SK-N-SH (cell line): ENCODE measurements at regions not wholly inside any gene's neighbourhood (a gene's known extent, or its start where the extent isn't known, plus 50 kb on each side); places are given as distances from the start of the nearest gene placed in this dataset.

Experiments
- CTCF ChIA-PET: fragments of 300-600, 350-600 bp; formaldehyde crosslinking; extraction: SDS; loops from one replicate; lab custom pipeline; 2021; lab: Yijun Ruan, JAX
- POLR2A ChIA-PET: fragments of 350-600 bp; sonication (Branson Sonifier 250); formaldehyde crosslinking; extraction: SDS; loops from one replicate; lab custom pipeline; 2020; ENCODE audit warnings: antibody characterized with exemption, inconsistent platforms; lab: Yijun Ruan, JAX
- DNase-seq: peaks from one replicate; pipeline ENCODE4 v3.0.0; 2012
- H2AFZ ChIP-seq: fragments of 200-600 bp; sonication (generic); 2 replicates; pipeline ENCODE4 v1.8.1; 2016; ENCODE audit warnings: antibody characterized with exemption, mild to moderate bottlenecking, low read depth
- H3F3A ChIP-seq: fragments of 200-600 bp; sonication (generic); replicated peaks from 2 replicates; pipeline ENCODE3; 2016; ENCODE audit warnings: antibody characterized with exemption, mild to moderate bottlenecking; ENCODE audit not compliant: insufficient read depth
- H3K27ac ChIP-seq, 2 experiments: fragments of 200-500 bp in 1 of 2; fragments of 200-600 bp in 1 of 2; sonication (Bioruptor generic) in 1 of 2; sonication (generic), shearing (Covaris generic) in 1 of 2; 2 replicates each; pipeline versions ENCODE4 v1.5.1 to v1.6.1; 2014 to 2016; ENCODE audit warnings: low read depth in 2 of 2, inconsistent platforms in 1 of 2, low read length in 1 of 2, mild to moderate bottlenecking in 1 of 2, mixed read lengths in 1 of 2
- H3K27me3 ChIP-seq: fragments of 200-600 bp; sonication (generic), shearing (Covaris generic); 2 replicates; pipeline ENCODE4 v1.6.1; 2016; ENCODE audit warnings: mixed run types; ENCODE audit not compliant: insufficient read depth
- H3K36me3 ChIP-seq, 2 experiments: fragments of 200-500 bp in 1 of 2; fragments of 200-600 bp in 1 of 2; sonication (Bioruptor generic) in 1 of 2; sonication (generic) in 1 of 2; replicated peaks in 1 of 2; 2 replicates each; pipeline versions ENCODE3 to v1.5.1; 2014 to 2016; ENCODE audit warnings: low read length in 1 of 2, mild to moderate bottlenecking in 1 of 2; ENCODE audit not compliant: insufficient read depth in 2 of 2, control insufficient read depth in 1 of 2
- H3K4me1 ChIP-seq, 2 experiments: fragments of 200-500 bp in 1 of 2; fragments of 200-600 bp in 1 of 2; sonication (Bioruptor generic) in 1 of 2; sonication (generic), shearing (Covaris generic) in 1 of 2; 2 replicates each; pipeline versions ENCODE4 v1.5.1 to v1.6.1; 2014 to 2016; ENCODE audit warnings: low read depth in 1 of 2, low read length in 1 of 2, mixed run types in 1 of 2; ENCODE audit not compliant: insufficient read depth in 2 of 2, control insufficient read depth in 1 of 2
- H3K4me2 ChIP-seq: fragments of 200-600 bp; sonication (generic), shearing (Covaris generic); 2 replicates; pipeline ENCODE4 v1.6.1; 2017; ENCODE audit warnings: mixed run types
- H3K4me3 ChIP-seq, 2 experiments: fragments of 200-500 bp in 1 of 2; fragments of 200-600 bp in 1 of 2; sonication (Bioruptor generic) in 1 of 2; sonication (generic), shearing (Covaris generic) in 1 of 2; 2 replicates each; pipeline versions ENCODE4 v1.5.1 to v1.8.1; 2014 to 2016; ENCODE audit warnings: low read depth in 2 of 2, inconsistent platforms in 1 of 2, low read length in 1 of 2, mild to moderate bottlenecking in 1 of 2, mixed read lengths in 1 of 2, moderate library complexity in 1 of 2
- H3K79me2 ChIP-seq: fragments of 200-600 bp; sonication (generic); 2 replicates; pipeline ENCODE4 v1.8.1; 2017; ENCODE audit warnings: mild to moderate bottlenecking; ENCODE audit not compliant: insufficient read depth
- H3K9ac ChIP-seq: fragments of 200-600 bp; sonication (generic); 2 replicates; pipeline ENCODE4 v1.6.1; 2017; ENCODE audit warnings: mixed run types
- H3K9me2 ChIP-seq: fragments of 200-600 bp; sonication (generic); 2 replicates; pipeline ENCODE4 v1.6.1; 2017; ENCODE audit warnings: mixed run types
- H3K9me3 ChIP-seq: fragments of 200-600 bp; sonication (generic); 2 replicates; pipeline ENCODE4 v1.6.1; 2017; ENCODE audit warnings: mixed run types, mild to moderate bottlenecking, moderate library complexity
- H4K20me1 ChIP-seq: fragments of 200-600 bp; sonication (generic); 2 replicates; pipeline ENCODE4 v1.6.1; 2017; ENCODE audit warnings: mild to moderate bottlenecking, mixed run types; ENCODE audit not compliant: insufficient read depth
- EP300 ChIP-seq, 2 experiments: IDR thresholded peaks; 2 replicates each; pipeline versions ENCODE4 v1.4.0 to v1.6.1; 2012; ENCODE audit warnings: borderline replicate concordance in 1 of 2, low read depth in 1 of 2, low read length in 1 of 2
- JUND ChIP-seq: IDR thresholded peaks from 2 replicates; pipeline ENCODE4 v1.4.0; 2012
- MXI1 ChIP-seq: IDR thresholded peaks from 2 replicates; pipeline ENCODE4 v1.6.1; 2012; ENCODE audit warnings: mild to moderate bottlenecking, low read depth, low read length, improper control_type of control experiment
- NFIC ChIP-seq: IDR thresholded peaks from 2 replicates; pipeline ENCODE4 v1.4.0; 2012; ENCODE audit warnings: borderline replicate concordance
- NRF1 ChIP-seq: IDR thresholded peaks from 2 replicates; pipeline ENCODE4 v1.6.1; 2012; ENCODE audit warnings: low read depth, mild to moderate bottlenecking, low read length
- RAD21 ChIP-seq: IDR thresholded peaks from 2 replicates; pipeline ENCODE4 v1.6.1; 2012; ENCODE audit warnings: mild to moderate bottlenecking, low read length
- SIN3A ChIP-seq: IDR thresholded peaks from 2 replicates; pipeline ENCODE4 v1.6.1; 2012; ENCODE audit warnings: low read depth, mild to moderate bottlenecking, low read length, moderate library complexity, borderline replicate concordance
- SMC3 ChIP-seq: IDR thresholded peaks from 2 replicates; pipeline ENCODE4 v1.6.1; 2012; ENCODE audit warnings: low read depth, low read length, improper control_type of control experiment
- TCF12 ChIP-seq: IDR thresholded peaks from 2 replicates; pipeline ENCODE4 v1.4.0; 2012
- WGBS: methylation state at CpG from one replicate; pipeline ENCODE4 v1.1.6; 2017; ENCODE audit warnings: low lambda C conversion rate; 5-methylcytosine and 5-hydroxymethylcytosine counted together
- TF ChIP-seq, protein P1 (sequence below): IDR thresholded peaks from 2 replicates; pipeline ENCODE4 v1.4.0; 2012; ENCODE audit warnings: low read depth, borderline replicate concordance
- TF ChIP-seq, protein P2 (sequence below): fragments of 150-350 bp; IDR thresholded peaks from 2 replicates; pipeline ENCODE4 v1.6.1; 2017; ENCODE audit warnings: antibody characterized with exemption, low read length, low read depth, borderline replicate concordance

DNA sequence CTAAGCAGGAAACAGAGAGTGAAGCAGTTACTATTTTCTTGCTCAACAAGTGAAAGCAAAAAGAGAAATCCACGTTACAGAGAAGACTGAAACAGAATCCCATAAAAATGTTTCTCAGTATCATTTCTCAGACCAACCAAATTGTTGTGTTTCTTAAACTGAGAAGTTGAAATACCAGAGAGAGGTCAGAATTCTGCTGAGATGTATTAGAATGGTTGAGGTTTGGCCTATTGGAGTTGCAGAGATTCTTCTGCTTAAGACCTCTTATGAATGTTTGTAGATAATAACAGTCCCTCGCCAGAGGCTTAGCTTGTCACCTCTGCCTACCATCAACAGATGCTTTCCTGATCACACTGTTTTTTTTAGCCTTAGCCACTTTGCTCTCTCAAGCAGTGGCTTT, 481.4 kb downstream of the TRIML1 start:
- Histone ChIP-seq H3K36me3 (no peaks in the 10 kb centered on the region), H3K9me3 (no peaks in the 10 kb centered on the region), H3K9ac (no peak overlapping the region), H3K27me3 (no peaks in the 10 kb centered on the region), H4K20me1 (no peaks in the 10 kb centered on the region), H3K4me3 (no peak overlapping the region), H3F3A (no peaks in the 10 kb centered on the region), H3K9me2 (0 out of 2 replicates have a peak, but pooled peaks cover 4% of the 10 kb centered on the region), H3K4me1 (no peaks in the 10 kb centered on the region), H3K4me2 (no peak overlapping the region), H3K79me2 (no peaks in the 10 kb centered on the region), H3K27ac (no peak overlapping the region), H2AFZ (no peak overlapping the region)
- ChIA-PET POLR2A (no interaction called here), CTCF (no interaction called here)
- TF ChIP-seq TCF12 (no peak), SMC3 (no peak), JUND (no peak)
- DNase-seq, result no peak
- WGBS, result 37% methylated on average over 2 of the region's 2 CpGs

DNA sequence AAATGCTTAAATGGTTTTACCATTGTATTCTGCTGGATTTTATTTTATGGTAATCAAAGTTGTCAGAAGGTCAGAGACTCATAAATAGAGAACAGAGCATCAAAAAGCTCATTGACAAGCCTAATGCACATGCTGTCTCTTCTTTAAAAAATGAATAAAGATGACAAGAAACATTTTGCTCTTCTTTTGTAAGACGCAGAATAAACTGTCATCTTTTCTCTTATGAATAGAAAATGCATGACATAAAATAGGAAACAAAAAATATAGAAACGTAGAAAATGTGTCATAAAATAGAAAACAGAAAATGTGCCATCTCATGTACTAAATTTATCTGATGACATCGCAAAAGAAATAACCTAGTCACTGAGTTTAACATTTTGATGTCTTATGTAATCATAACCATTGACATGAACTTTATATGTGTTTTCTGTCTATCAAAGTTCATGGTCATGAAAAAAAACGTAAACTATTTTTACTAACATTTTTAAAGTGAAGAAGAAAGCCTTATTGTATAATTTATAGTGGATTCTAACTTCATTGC, 484.1 kb downstream of the TRIML1 start:
- Histone ChIP-seq H3K27me3 (no peaks in the 10 kb centered on the region), H3K4me3 (no peak overlapping the region), H3K79me2 (no peaks in the 10 kb centered on the region), H3K27ac (no peak overlapping the region), H2AFZ (no peak overlapping the region), H4K20me1 (no peaks in the 10 kb centered on the region), H3K4me1 (no peaks in the 10 kb centered on the region), H3K9ac (no peak overlapping the region), H3K36me3 (no peaks in the 10 kb centered on the region), H3K4me2 (no peak overlapping the region), H3K9me3 (no peaks in the 10 kb centered on the region), H3K9me2 (0 out of 2 replicates have a peak, but pooled peaks cover 4% of the 10 kb centered on the region), H3F3A (no peaks in the 10 kb centered on the region)
- DNase-seq, result no peak
- ChIA-PET POLR2A (no interaction called here), CTCF (no interaction called here)
- TF ChIP-seq, protein P1, sequence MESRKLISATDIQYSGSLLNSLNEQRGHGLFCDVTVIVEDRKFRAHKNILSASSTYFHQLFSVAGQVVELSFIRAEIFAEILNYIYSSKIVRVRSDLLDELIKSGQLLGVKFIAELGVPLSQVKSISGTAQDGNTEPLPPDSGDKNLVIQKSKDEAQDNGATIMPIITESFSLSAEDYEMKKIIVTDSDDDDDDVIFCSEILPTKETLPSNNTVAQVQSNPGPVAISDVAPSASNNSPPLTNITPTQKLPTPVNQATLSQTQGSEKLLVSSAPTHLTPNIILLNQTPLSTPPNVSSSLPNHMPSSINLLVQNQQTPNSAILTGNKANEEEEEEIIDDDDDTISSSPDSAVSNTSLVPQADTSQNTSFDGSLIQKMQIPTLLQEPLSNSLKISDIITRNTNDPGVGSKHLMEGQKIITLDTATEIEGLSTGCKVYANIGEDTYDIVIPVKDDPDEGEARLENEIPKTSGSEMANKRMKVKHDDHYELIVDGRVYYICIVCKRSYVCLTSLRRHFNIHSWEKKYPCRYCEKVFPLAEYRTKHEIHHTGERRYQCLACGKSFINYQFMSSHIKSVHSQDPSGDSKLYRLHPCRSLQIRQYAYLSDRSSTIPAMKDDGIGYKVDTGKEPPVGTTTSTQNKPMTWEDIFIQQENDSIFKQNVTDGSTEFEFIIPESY, result no peak
- no peak for TF ChIP-seq NRF1
- no peak for TF ChIP-seq JUND
- TF ChIP-seq, protein P2, sequence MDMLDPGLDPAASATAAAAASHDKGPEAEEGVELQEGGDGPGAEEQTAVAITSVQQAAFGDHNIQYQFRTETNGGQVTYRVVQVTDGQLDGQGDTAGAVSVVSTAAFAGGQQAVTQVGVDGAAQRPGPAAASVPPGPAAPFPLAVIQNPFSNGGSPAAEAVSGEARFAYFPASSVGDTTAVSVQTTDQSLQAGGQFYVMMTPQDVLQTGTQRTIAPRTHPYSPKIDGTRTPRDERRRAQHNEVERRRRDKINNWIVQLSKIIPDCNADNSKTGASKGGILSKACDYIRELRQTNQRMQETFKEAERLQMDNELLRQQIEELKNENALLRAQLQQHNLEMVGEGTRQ, result no peak
- no peak for TF ChIP-seq SIN3A
- no peak for TF ChIP-seq RAD21
- TF ChIP-seq NFIC, result no peak
- TF ChIP-seq MXI1, result no peak
- TF ChIP-seq EP300 (IDR thresholded peaks at IDR 0.05; ENCODE audit: borderline replicate concordance in 1 of 2, low read depth in 1 of 2, low read length in 1 of 2), result no peak
- WGBS, result 36% methylated on average over 4 of the region's 4 CpGs
